ENCODE measurements at regions not wholly inside any gene's neighbourhood (a gene's known extent, or its start where the extent isn't known, plus 50 kb on each side); places are given as distances from the start of the nearest gene placed in this dataset.

DNA sequence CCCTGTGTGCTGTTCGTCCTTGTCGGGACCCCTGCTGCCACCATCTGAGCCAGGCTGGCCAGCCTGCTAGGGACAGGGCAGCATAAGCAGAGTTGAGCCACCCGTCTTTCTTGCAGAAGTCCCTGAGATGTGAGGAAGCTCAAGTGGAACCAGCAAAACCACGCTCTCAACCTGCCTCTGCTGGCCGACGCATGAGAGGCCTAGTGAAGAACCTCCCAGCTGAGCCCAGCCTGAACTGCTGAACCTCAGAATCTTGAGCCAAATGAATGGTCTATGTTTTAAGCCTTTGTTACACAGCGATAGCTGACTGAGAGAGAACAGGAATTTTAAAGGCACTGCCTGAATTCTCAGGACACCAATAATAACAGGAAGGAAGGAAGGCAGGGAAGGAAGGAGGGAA lies 98.9 kb upstream of the ADRA2C start:
- TF ChIP-seq, protein P1, sequence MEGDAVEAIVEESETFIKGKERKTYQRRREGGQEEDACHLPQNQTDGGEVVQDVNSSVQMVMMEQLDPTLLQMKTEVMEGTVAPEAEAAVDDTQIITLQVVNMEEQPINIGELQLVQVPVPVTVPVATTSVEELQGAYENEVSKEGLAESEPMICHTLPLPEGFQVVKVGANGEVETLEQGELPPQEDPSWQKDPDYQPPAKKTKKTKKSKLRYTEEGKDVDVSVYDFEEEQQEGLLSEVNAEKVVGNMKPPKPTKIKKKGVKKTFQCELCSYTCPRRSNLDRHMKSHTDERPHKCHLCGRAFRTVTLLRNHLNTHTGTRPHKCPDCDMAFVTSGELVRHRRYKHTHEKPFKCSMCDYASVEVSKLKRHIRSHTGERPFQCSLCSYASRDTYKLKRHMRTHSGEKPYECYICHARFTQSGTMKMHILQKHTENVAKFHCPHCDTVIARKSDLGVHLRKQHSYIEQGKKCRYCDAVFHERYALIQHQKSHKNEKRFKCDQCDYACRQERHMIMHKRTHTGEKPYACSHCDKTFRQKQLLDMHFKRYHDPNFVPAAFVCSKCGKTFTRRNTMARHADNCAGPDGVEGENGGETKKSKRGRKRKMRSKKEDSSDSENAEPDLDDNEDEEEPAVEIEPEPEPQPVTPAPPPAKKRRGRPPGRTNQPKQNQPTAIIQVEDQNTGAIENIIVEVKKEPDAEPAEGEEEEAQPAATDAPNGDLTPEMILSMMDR (IDR thresholded peaks at IDR 0.05) = no peak
- TF ChIP-seq POLR2AphosphoS5 (IDR thresholded peaks at IDR 0.05; ENCODE audit: insufficient read depth in 1 of 2, low read depth in 1 of 2) (no peak), POLR2A (IDR thresholded peaks at IDR 0.05) (no peak)
